HG02610 (cell line): ENCODE measurements at regions not wholly inside any gene's neighbourhood (a gene's known extent, or its start where the extent isn't known, plus 50 kb on each side); places are given as distances from the start of the nearest gene placed in this dataset.
"Not testable (repeated sequence)": the region's sequence is repeated elsewhere in the genome, so short reads cannot be mapped to it uniquely, and the experiment has no call there.

Experiments used
- ATAC-seq: cut with Tn5 transposase; IDR thresholded peaks from one replicate; pipeline ENCODE4 v1.9.1; 2021; ENCODE audit warnings: mild to moderate bottlenecking, moderate library complexity; ENCODE audit not compliant: unreplicated experiment

- ATAC-seq: no peak
These were observed 142.2 kb downstream of the FAM47A start for GRCh38 chrX:33989936-33990335.

DNA sequence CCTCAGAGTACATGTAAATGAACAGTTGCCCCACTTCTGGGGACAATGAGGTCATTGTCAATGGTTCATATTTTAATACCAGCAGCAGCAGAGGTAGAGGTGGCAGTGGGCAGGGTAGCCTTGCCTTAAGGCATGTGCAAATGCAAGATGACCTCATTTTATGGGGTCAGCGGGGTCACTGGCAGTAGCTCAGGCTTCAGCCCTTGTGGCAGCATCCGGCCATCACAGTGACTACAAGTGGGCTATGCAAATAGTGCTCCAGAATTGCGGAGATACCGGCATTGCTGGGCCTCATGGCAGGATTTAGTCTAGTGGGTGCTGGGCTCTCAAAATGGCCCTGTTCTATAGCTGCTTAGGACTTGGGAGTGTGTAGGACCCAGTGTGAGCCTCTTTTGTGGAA lies 144.7 kb downstream of the FAM47A start:
- ATAC-seq: no peak

DNA sequence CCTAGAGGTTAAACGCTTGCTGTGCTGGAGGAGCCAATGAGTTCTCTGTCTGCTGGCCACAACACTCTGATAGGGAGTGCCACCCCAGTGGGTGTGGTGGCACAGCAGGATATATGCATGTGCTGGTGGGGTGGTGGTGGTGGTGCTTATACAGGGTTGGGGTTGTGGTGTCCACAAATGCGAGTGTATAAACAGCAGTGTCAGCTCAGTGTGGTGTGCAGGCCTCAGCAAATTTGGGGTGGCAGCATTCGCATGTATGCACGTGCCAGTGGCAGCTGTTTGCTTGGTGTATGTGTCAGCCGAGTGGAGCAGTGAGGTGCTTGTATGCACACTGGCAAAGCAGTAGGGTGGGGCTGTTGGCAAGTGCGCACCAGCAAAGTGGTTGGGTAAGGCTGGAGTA lies 157.4 kb downstream of the FAM47A start:
- no peak for ATAC-seq

GRCh38 chrX:33970028-33970967 lies 161.8 kb downstream of the FAM47A start:
- ATAC-seq: no peak

DNA sequence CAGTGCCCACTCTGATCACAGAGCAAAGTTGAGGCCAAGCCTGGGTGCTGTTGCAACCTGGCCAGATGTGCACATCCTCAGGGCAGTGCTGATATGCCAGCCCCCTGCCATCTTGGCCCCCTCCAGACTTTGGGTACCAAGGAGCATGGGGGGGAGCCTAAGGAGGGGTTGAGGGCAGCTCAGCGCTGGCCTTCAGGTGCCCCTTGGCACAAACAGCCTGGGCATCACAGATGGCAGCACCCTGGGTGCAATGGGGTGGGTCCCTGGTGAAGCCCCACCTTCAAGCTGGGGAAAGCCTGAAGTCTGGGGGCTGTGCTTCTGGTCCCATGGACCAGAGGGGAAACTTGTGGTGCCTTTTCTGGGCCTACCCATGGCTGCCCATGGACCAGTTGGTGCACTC lies 163.0 kb downstream of the FAM47A start:
- ATAC-seq: no peak

DNA sequence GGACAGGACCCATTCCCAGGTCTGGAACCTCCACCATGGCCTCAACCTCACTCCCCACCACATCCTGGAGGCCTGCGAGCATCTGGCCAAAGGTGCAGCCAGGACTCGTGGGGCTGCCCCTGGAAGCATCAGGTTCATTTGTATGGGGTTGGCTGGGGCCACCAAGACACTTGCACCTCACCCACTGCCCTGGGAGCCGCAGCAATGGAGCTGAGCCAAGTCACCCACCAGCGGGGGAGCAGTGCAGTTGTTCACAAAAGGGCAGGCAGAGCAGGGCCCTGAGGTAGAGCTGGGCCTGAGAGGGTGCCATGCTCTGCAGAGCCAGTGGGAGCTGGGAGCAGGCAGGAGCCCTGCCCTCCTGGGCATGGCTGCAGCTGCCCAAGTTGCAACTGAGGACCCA lies 163.5 kb downstream of the FAM47A start:
- ATAC-seq: no peak

DNA sequence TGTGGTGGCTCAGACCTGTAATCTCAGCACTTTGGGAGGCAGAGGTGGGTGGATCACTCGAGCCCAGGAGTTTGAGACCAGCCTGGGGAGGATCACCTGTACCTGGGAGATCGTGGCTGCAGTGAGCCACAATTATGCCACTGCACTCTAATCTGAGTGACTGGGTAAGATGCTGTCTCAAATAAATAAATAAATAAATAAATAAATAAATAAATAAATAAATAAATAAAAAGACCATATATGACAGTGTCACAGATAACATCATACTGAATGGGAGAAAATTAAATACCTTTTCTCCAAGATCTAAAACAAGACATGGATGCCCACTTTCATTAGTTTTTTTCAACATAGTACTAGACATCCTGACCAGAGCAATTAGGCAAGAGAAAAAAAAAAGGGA lies 182.8 kb downstream of the FAM47A start:
- ATAC-seq: no peak

GRCh38 chrX:33926249-33926648 lies 205.9 kb downstream of the FAM47A start:
- not testable (repeated sequence) for ATAC-seq

DNA sequence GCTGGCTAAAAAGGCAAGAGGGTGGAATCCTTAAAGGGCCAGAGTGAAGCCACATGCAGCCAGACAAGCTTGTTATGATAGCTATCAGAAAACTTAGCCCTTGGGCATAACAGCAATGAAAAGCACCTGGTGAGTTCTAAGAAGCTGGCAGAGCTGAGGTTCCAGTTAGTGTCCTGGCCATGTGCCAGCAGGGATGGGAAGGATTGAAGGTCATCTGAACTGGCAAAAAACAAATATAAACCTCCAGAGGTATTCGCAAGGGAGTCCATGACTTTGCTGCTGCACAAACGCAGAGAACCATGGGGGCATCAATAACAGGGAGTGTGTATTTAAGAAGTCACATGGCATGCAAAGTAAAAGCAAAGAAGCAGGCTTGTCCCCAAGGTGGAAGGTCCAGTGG lies 208.9 kb downstream of the FAM47A start:
- no peak for ATAC-seq

DNA sequence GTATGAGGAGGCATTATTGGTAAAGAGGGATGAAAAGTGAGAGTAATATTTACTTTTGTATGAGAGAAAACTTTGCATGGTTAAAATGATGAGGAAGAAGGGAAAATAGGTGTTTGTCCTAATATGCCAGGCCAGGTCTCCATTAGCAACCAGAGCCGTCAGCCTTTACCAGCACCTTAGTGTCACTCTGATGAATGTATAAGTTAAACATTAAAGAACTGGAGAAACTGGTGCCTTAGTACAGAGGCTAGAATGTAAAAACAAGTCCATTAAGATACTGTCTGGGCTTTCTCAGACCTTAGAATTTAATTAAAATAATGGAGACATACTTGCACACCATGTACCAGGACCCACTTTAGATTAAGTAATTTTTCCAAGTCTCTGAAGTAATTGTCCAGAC lies 222.3 kb downstream of the FAM47A start:
- no peak for ATAC-seq

DNA sequence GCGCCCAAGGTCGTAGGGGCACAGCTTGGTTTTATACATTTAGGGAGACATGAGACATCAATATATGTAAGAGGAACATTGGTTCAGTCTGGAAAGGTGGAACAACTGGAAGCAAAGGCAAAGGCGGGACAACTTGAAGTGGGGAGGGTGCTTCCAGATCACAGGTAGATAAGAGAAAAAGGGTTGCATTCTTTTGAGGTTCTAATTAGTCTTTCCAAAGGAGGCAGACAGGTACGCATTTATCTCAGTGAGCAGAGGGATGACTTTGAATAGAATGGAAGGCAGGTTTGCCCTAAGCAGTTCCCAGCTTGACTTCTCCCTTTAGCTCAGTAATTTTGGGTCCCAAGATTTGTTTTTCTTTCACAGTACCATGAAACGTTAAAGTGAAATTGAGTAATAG lies 223.2 kb downstream of the FAM47A start:
- ATAC-seq: no peak

GRCh38 chrX:33908074-33908473 lies 224.0 kb downstream of the FAM47A start:
- ATAC-seq: no peak

GRCh38 chrX:33906971-33907370 lies 225.1 kb downstream of the FAM47A start:
- ATAC-seq: no peak

DNA sequence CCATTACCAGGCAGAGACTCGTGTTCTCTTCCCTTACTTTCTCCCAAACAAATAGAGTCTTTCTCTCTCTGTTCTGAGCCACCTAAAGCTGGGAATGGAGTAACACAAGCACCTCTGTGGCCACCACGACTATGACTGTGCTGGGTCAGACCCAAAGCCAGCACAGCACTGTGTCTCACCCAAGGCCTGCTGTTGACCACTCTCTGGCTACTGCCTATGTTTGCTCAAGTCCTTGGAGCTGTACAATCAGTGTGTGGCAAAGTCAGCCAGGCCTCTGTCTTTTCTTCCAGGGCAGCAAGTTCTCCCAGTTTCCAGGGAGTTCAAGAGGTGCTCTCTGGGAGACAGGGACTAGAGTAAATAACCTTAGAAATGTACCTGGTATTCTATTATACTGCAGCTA lies 239.4 kb downstream of the FAM47A start:
- no peak for ATAC-seq

GRCh38 chrX:33855251-33855650 lies 276.9 kb downstream of the FAM47A start:
- no peak for ATAC-seq

GRCh38 chrX:33852146-33852545 lies 280.0 kb downstream of the FAM47A start:
- not testable (repeated sequence) for ATAC-seq

- no peak for ATAC-seq
These were observed 291.9 kb downstream of the FAM47A start for GRCh38 chrX:33840176-33840575.

DNA sequence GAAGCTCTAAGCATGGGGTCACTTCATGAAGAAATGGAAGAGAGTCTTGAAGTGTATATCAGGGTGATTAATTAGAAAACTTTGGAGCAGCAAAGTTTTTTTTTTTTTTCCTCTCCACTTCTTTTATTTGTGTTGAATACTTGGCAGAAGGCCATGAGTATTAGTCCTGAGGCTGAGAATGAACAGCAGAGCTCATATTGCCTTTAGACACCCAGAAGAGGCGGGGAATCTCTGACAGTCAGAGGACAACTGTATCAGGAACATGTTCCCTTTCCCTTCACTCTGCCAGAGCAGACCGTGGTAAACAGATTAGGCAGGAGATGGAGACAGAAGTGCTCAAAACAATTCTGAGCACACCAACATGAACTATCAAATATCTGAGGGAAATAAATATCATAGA lies 300.9 kb downstream of the FAM47A start:
- no peak for ATAC-seq

- ATAC-seq: no peak
These were observed 314.8 kb downstream of the FAM47A start for GRCh38 chrX:33817266-33817665.

DNA sequence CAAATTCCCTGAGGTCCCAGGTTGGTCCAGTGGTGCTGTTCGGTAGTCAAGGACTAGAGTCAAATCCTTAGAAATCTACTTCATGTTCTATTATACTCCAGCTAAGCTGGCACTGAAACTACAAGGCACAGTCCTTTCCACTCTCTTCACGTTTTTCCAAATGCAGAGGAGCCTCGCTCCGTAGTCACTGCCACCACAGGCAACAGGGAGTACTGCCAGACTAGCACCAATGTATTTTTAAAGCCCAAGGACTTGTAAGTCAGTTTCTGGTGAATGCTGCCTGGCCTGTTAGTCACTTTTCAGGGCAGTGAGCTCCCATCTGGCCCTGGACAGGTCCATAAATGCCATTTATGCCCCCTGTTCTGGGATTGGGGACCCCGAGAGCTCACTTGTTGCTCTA lies 323.5 kb downstream of the FAM47A start:
- no peak for ATAC-seq

GRCh38 chrX:33784548-33784947 lies 347.6 kb downstream of the FAM47A start:
- ATAC-seq: no peak

- no peak for ATAC-seq
These were observed 390.3 kb downstream of the FAM47A start for GRCh38 chrX:33741807-33742206.

DNA sequence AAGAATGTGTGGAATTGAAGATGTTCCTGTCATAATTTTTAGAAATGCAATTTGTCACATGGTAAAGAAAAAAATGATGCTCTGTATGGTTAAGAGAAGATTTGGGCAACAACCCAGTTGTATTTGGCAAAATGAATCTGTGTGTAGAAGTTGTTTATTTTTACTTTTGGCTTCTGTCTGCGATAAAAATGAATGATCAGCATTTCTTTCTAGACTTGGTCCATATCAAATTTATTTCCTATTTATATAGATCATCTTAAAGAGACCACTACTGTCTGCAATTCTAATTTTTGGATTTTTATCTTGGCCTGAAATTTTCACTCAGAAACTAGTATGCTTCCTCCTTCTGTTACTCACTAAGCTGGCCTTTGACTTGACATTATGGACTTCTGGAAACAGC lies 396.9 kb downstream of the FAM47A start:
- ATAC-seq: no peak
